Endothelial cell of umbilical vein (primary cell): ENCODE measurements at regions not wholly inside any gene's neighbourhood (a gene's known extent, or its start where the extent isn't known, plus 50 kb on each side); places are given as distances from the start of the nearest gene placed in this dataset.

ENCODE experiments used
- BruUV-seq: library from RNA; stranded (reverse); fragments of 400-500 nt; replicated peaks from 2 replicates; lab custom pipeline; 2021; lab: Mats Ljungman, UMichigan
- CTCF ChIA-PET: fragments of 300-600, 350-600 bp; sonication (Branson Sonifier 250); formaldehyde crosslinking; loops from one replicate; lab custom pipeline; 2021; ENCODE audit warnings: antibody characterized with exemption, inconsistent platforms; lab: Charles Lee
- POLR2A ChIA-PET: fragments of 300-600, 350-600 bp; sonication (Branson Sonifier 250); formaldehyde crosslinking; loops from one replicate; lab custom pipeline; 2021; ENCODE audit warnings: antibody characterized with exemption, inconsistent platforms; lab: Charles Lee
- DNase-seq: peaks from one replicate; pipeline ENCODE4 v3.0.0-alpha.2; 2011; ENCODE audit warnings: low read depth, low spot score
- FAIRE-seq: peaks from 2 replicates; lab custom pipeline; 2011; peaks lifted over from hg19 to GRCh38; lab: Jason Lieb, UNC
- H2AFZ ChIP-seq: 2 replicates; pipeline ENCODE4 v1.6.0; 2012; ENCODE audit warnings: low read depth, low read length, control low read depth, inconsistent platforms
- H3K27ac ChIP-seq: 2 replicates; pipeline ENCODE4 v1.5.1; 2011; ENCODE audit warnings: low read depth, mild to moderate bottlenecking, control low read depth, low read length, moderate library complexity; ENCODE audit not compliant: insufficient read depth
- H3K27me3 ChIP-seq, 2 experiments: 2 replicates each; pipeline versions ENCODE4 v1.6.0 to v1.6.1; 2011; ENCODE audit warnings: low read length in 2 of 2, mixed read lengths in 1 of 2; ENCODE audit not compliant: control insufficient read depth in 2 of 2, insufficient read depth in 2 of 2
- H3K36me3 ChIP-seq, 2 experiments: 2 replicates in 1 of 2; 3 replicates in 1 of 2; pipeline ENCODE4 v1.5.1; 2011; ENCODE audit warnings: low read length in 2 of 2, mild to moderate bottlenecking in 1 of 2, moderate library complexity in 1 of 2; ENCODE audit not compliant: control insufficient read depth in 2 of 2, insufficient read depth in 2 of 2; ENCODE audit errors: extremely low read depth in 1 of 2
- H3K4me1 ChIP-seq: 3 replicates; pipeline ENCODE4 v1.5.1; 2011; ENCODE audit warnings: mild to moderate bottlenecking, low read length; ENCODE audit not compliant: control insufficient read depth, insufficient read depth; ENCODE audit errors: extremely low read depth
- H3K4me2 ChIP-seq: 2 replicates; pipeline ENCODE4 v1.6.1; 2011; ENCODE audit warnings: low read length, control low read depth, mixed read lengths; ENCODE audit not compliant: insufficient read depth
- H3K4me3 ChIP-seq, 3 experiments: fragments of 200-600 bp in 1 of 3; sonication (generic), shearing (Covaris generic) in 1 of 3; replicated peaks in 1 of 3; 2 replicates each; pipeline ENCODE4 v1.5.1; 2011 to 2016; ENCODE audit warnings: control low read depth in 3 of 3, low read length in 3 of 3, mild to moderate bottlenecking in 2 of 3, inconsistent platforms in 1 of 3, low read depth in 1 of 3, moderate library complexity in 1 of 3; ENCODE audit not compliant: insufficient read depth in 1 of 3
- H3K79me2 ChIP-seq: 2 replicates; pipeline ENCODE4 v1.6.0; 2012; ENCODE audit warnings: low read length, inconsistent platforms; ENCODE audit not compliant: control insufficient read depth, insufficient read depth
- H3K9ac ChIP-seq: replicated peaks from 2 replicates; pipeline ENCODE3; 2011; ENCODE audit warnings: low read length, control low read depth; ENCODE audit not compliant: insufficient read depth; ENCODE audit errors: extremely low read depth
- H3K9me1 ChIP-seq: replicated peaks from 3 replicates; pipeline ENCODE4 v1.6.0; 2011; ENCODE audit warnings: mild to moderate bottlenecking, low read length; ENCODE audit not compliant: control insufficient read depth, insufficient read depth; ENCODE audit errors: extremely low read depth
- H3K9me3 ChIP-seq: replicated peaks from 2 replicates; pipeline ENCODE4 v1.5.1; 2012; ENCODE audit warnings: low read length, inconsistent platforms; ENCODE audit not compliant: control insufficient read depth, insufficient read depth
- H4K20me1 ChIP-seq: replicated peaks from 2 replicates; pipeline ENCODE3; 2011; ENCODE audit warnings: mild to moderate bottlenecking, low read length; ENCODE audit not compliant: control insufficient read depth, insufficient read depth; ENCODE audit errors: extremely low read depth
- EZH2 ChIP-seq: IDR thresholded peaks from 2 replicates; pipeline ENCODE4 v1.6.1; 2012; ENCODE audit warnings: borderline replicate concordance, low read depth, mild to moderate bottlenecking, moderate library complexity, low read length, inconsistent platforms; ENCODE audit not compliant: severe bottlenecking
- FOS ChIP-seq: IDR thresholded peaks from 2 replicates; pipeline ENCODE4 v1.6.1; 2011; ENCODE audit warnings: mild to moderate bottlenecking, low read length, moderate library complexity, borderline replicate concordance; ENCODE audit not compliant: insufficient read depth
- GATA2 ChIP-seq: IDR thresholded peaks from 2 replicates; pipeline ENCODE4 v1.7.0; 2011; ENCODE audit warnings: low read depth, mild to moderate bottlenecking, moderate library complexity, mixed read lengths, low read length; ENCODE audit not compliant: insufficient read length, insufficient read depth
- JUN ChIP-seq: IDR thresholded peaks from 2 replicates; pipeline ENCODE4 v1.6.1; 2011; ENCODE audit warnings: borderline replicate concordance, low read depth; ENCODE audit not compliant: insufficient read length, insufficient read depth
- MYC ChIP-seq: IDR thresholded peaks from one replicate; pipeline ENCODE4 v1.6.1; 2011; ENCODE audit warnings: mild to moderate bottlenecking, low read depth, low read length
- POLR2A ChIP-seq: IDR thresholded peaks from 2 replicates; pipeline ENCODE4 v1.6.1; 2012; ENCODE audit warnings: low read depth, mild to moderate bottlenecking, control low read depth, low read length
- POLR2AphosphoS5 ChIP-seq: IDR thresholded peaks from 2 replicates; pipeline ENCODE4 v1.6.1; 2012; ENCODE audit warnings: low read depth, mild to moderate bottlenecking, control low read depth, low read length, moderate library complexity; ENCODE audit not compliant: insufficient read depth
- dilution Hi-C: fragments of 300-500 bp; cut with MboI; formaldehyde crosslinking; loops from one replicate; pipeline ENCODE4 v1.15.0; 2019; ENCODE audit warnings: low sequenced_read_pairs; ENCODE audit not compliant: extremely low pct_ligation_motif_present
- intact Hi-C: fragments of 100-400 bp; cut with micrococcal nuclease; formaldehyde crosslinking; loops from one replicate; pipeline ENCODE4 v1.10.0; 2022
- TF ChIP-seq, protein P1 (sequence below), 2 donors: IDR thresholded peaks; 1 replicate in 1 of 2; 2 replicates in 1 of 2; pipeline ENCODE4 v1.5.1; 2011; ENCODE audit warnings: low read length in 2 of 2, mild to moderate bottlenecking in 2 of 2, moderate library complexity in 2 of 2, control low read depth in 1 of 2, inconsistent platforms in 1 of 2, low read depth in 1 of 2; ENCODE audit not compliant: insufficient read depth in 1 of 2; ENCODE audit errors: extremely low read depth in 1 of 2
- TF ChIP-seq, protein P2 (sequence below): IDR thresholded peaks from 2 replicates; pipeline ENCODE4 v1.6.1; 2011; ENCODE audit not compliant: insufficient read depth, insufficient read length

DNA sequence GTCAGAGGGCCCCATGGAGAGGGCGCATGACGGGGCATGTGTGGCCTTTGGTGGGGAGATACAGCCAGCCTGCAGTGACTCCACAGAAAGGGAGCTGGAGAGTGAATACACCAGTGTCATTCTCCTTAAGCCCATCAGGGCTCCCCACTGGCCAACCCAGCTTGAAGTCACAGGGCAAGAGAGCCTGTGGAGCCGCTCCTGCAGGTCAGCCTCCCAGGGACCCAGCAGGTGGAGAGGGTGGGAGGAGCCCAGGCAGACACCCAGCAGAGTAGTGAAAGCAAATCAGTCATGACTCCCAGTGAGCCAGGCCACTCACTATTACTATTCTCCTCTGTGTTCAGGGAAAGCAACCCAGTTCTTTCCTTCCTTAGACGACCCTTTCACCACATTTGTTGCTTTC lies 110.0 kb upstream of the CPM start:
- dilution Hi-C loops (no loop called here), intact Hi-C loops (no loop called here)
- no peak overlapping the region for H3K4me3 ChIP-seq
- no peaks in the 10 kb centered on the region for H4K20me1 ChIP-seq
- no peak overlapping the region for H2AFZ ChIP-seq
- H3K9me3 ChIP-seq: no peaks in the 10 kb centered on the region
- H3K79me2 ChIP-seq: no peaks in the 10 kb centered on the region
- FAIRE-seq (no peak), DNase-seq (no peak)
- H3K27ac ChIP-seq: no peak overlapping the region
- H3K9me1 ChIP-seq: no peaks in the 10 kb centered on the region
- no peaks in the 10 kb centered on the region for H3K36me3 ChIP-seq
- H3K4me1 ChIP-seq: no peaks in the 10 kb centered on the region
- peaks cover 3 to 11% of the 10 kb centered on the region in 2 experiments for H3K27me3 ChIP-seq
- POLR2A ChIA-PET: no interaction called here
- no peak overlapping the region for H3K4me2 ChIP-seq
- TF ChIP-seq GATA2: no peak
- TF ChIP-seq EZH2: no peak
- no peak for TF ChIP-seq FOS
- TF ChIP-seq JUN: no peak
- TF ChIP-seq MYC: no peak
- TF ChIP-seq, protein P1, sequence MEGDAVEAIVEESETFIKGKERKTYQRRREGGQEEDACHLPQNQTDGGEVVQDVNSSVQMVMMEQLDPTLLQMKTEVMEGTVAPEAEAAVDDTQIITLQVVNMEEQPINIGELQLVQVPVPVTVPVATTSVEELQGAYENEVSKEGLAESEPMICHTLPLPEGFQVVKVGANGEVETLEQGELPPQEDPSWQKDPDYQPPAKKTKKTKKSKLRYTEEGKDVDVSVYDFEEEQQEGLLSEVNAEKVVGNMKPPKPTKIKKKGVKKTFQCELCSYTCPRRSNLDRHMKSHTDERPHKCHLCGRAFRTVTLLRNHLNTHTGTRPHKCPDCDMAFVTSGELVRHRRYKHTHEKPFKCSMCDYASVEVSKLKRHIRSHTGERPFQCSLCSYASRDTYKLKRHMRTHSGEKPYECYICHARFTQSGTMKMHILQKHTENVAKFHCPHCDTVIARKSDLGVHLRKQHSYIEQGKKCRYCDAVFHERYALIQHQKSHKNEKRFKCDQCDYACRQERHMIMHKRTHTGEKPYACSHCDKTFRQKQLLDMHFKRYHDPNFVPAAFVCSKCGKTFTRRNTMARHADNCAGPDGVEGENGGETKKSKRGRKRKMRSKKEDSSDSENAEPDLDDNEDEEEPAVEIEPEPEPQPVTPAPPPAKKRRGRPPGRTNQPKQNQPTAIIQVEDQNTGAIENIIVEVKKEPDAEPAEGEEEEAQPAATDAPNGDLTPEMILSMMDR (IDR thresholded peaks at IDR 0.05; ENCODE audit: extremely low read depth in 1 of 2, insufficient read depth in 1 of 2, low read depth in 1 of 2, low read length in 2 of 2): no peak
- TF ChIP-seq POLR2A: no peak
- TF ChIP-seq, protein P2, sequence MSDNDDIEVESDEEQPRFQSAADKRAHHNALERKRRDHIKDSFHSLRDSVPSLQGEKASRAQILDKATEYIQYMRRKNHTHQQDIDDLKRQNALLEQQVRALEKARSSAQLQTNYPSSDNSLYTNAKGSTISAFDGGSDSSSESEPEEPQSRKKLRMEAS: no peak
- no peak for TF ChIP-seq POLR2AphosphoS5
- no TSS peak for BruUV-seq
- H3K9ac ChIP-seq: no peak overlapping the region
- CTCF ChIA-PET: no interaction called here
